H1 (cell line): ENCODE measurements at regions not wholly inside any gene's neighbourhood (a gene's known extent, or its start where the extent isn't known, plus 50 kb on each side); places are given as distances from the start of the nearest gene placed in this dataset.

Experiments used
- CEBPB ChIP-seq: IDR thresholded peaks from 2 replicates; pipeline ENCODE4 v1.6.1; 2012; ENCODE audit warnings: low read depth, low read length
- GABPA ChIP-seq: IDR thresholded peaks from 2 replicates; pipeline ENCODE4 v1.6.1; 2011; ENCODE audit warnings: mild to moderate bottlenecking, low read length, moderate library complexity, borderline replicate concordance; ENCODE audit not compliant: insufficient read depth
- HDAC6 ChIP-seq: IDR thresholded peaks from one replicate; pipeline ENCODE4 v1.7.1; 2012; ENCODE audit warnings: low read depth, mild to moderate bottlenecking, inconsistent platforms, low read length, moderate library complexity
- JUN ChIP-seq: IDR thresholded peaks from 2 replicates; pipeline ENCODE4 v1.6.1; 2011; ENCODE audit warnings: low read depth, mild to moderate bottlenecking, improper control_type of control experiment, low read length
- JUND ChIP-seq: IDR thresholded peaks from 2 replicates; pipeline ENCODE4 v1.6.1; 2011; ENCODE audit warnings: mild to moderate bottlenecking, improper control_type of control experiment, low read length
- KDM1A ChIP-seq: fragments of 200-600, 300-600 bp; sonication (generic); IDR thresholded peaks from 2 replicates; pipeline ENCODE4 v1.7.1; 2016; ENCODE audit warnings: mild to moderate bottlenecking, low read length, borderline replicate concordance
- POLR2A ChIP-seq, 2 experiments: IDR thresholded peaks; 1 replicate in 1 of 2; 2 replicates in 1 of 2; pipeline ENCODE4 v1.6.1; 2011; ENCODE audit warnings: low read depth in 2 of 2, low read length in 2 of 2, mild to moderate bottlenecking in 2 of 2; ENCODE audit errors: control extremely low read depth in 1 of 2
- POLR2AphosphoS5 ChIP-seq: IDR thresholded peaks from 2 replicates; pipeline ENCODE4 v1.6.1; 2011; ENCODE audit warnings: low read depth, low read length
- RXRA ChIP-seq: IDR thresholded peaks from 2 replicates; pipeline ENCODE4 v1.6.1; 2011; ENCODE audit warnings: low read depth, mild to moderate bottlenecking, low read length, moderate library complexity; ENCODE audit not compliant: insufficient read depth
- SP1 ChIP-seq: IDR thresholded peaks from 2 replicates; pipeline ENCODE4 v1.6.1; 2011; ENCODE audit warnings: low read depth, low read length
- TAF1 ChIP-seq: IDR thresholded peaks from 2 replicates; pipeline ENCODE4 v1.6.1; 2011; ENCODE audit warnings: mild to moderate bottlenecking, low read depth, low read length
- TAF7 ChIP-seq: optimal IDR thresholded peaks from 2 replicates; pipeline ENCODE3; 2011; ENCODE audit warnings: low read depth, mild to moderate bottlenecking, inconsistent platforms, low read length, moderate library complexity, borderline replicate concordance
- ZNF274 ChIP-seq: IDR thresholded peaks from 2 replicates; pipeline ENCODE4 v1.7.0; 2012; ENCODE audit warnings: low read length, borderline replicate concordance; ENCODE audit errors: extremely low read depth
- TF ChIP-seq, protein P1 (sequence below), 3 experiments: IDR thresholded peaks; 1 replicate in 2 of 3; 2 replicates in 1 of 3; pipeline versions ENCODE4 v1.5.1 to v1.6.1; 2011; ENCODE audit warnings: low read length in 3 of 3, mild to moderate bottlenecking in 3 of 3, inconsistent platforms in 2 of 3, low read depth in 1 of 3, moderate library complexity in 1 of 3; ENCODE audit not compliant: insufficient read depth in 1 of 3; ENCODE audit errors: control extremely low read depth in 1 of 3

DNA sequence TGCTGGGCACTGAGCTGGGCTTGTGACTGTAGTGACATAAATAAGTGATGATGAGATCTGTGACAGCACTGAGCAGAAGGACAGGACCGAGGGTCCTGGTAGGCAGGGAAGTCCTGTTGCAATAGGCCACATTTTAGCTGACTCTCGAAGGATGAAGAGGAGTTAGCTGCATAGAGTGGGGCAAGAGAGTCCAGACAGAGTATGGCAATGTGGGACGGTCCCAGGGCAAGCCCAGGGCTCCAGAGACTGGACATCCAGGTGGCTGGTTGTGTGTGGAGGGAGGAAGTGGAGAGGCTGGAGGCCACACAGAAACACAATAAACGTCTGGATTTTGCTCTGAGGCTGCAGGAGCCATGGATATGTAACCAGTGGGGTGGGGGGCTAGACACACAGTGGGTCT, 64.5 kb upstream of the ZNF423 start:
- no peak for TF ChIP-seq TAF1
- TF ChIP-seq, protein P1, sequence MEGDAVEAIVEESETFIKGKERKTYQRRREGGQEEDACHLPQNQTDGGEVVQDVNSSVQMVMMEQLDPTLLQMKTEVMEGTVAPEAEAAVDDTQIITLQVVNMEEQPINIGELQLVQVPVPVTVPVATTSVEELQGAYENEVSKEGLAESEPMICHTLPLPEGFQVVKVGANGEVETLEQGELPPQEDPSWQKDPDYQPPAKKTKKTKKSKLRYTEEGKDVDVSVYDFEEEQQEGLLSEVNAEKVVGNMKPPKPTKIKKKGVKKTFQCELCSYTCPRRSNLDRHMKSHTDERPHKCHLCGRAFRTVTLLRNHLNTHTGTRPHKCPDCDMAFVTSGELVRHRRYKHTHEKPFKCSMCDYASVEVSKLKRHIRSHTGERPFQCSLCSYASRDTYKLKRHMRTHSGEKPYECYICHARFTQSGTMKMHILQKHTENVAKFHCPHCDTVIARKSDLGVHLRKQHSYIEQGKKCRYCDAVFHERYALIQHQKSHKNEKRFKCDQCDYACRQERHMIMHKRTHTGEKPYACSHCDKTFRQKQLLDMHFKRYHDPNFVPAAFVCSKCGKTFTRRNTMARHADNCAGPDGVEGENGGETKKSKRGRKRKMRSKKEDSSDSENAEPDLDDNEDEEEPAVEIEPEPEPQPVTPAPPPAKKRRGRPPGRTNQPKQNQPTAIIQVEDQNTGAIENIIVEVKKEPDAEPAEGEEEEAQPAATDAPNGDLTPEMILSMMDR (IDR thresholded peaks at IDR 0.05; ENCODE audit: control extremely low read depth in 1 of 3, insufficient read depth in 1 of 3, low read depth in 1 of 3, low read length in 3 of 3) = no peak
- no peak for TF ChIP-seq RXRA
- no peak for TF ChIP-seq HDAC6
- no peak for TF ChIP-seq JUND
- TF ChIP-seq POLR2A (IDR thresholded peaks at IDR 0.05; ENCODE audit: control extremely low read depth in 1 of 2, low read depth in 2 of 2, low read length in 2 of 2) = no peak
- TF ChIP-seq TAF7 = no peak
- TF ChIP-seq KDM1A = no peak
- TF ChIP-seq CEBPB = no peak
- no peak for TF ChIP-seq JUN
- TF ChIP-seq POLR2AphosphoS5 = no peak
- TF ChIP-seq SP1 = no peak
- TF ChIP-seq ZNF274 = no peak
- TF ChIP-seq GABPA = no peak
